SK-N-SH treated with all-trans-retinoic acid at 6 μM for 48 hours (cell line): ENCODE measurements at regions not wholly inside any gene's neighbourhood (a gene's known extent, or its start where the extent isn't known, plus 50 kb on each side); places are given as distances from the start of the nearest gene placed in this dataset.

Experiments
- ATAC-seq: fragments of 200-7000 bp; cut with Tn5 transposase; 3 replicates; pipeline ENCODE4 v1.9.1; 2020; ENCODE audit warnings: mild to moderate bottlenecking, moderate library complexity
- ARNTL ChIP-seq: fragments of 450-650 bp; formaldehyde crosslinking; IDR thresholded peaks from 2 replicates; pipeline ENCODE4 v1.5.0; 2020; ENCODE audit warnings: low read depth, mild to moderate bottlenecking, moderate library complexity, borderline replicate concordance
- BACH2 ChIP-seq: fragments of 250-450 bp; sonication (Bioruptor Pico); IDR thresholded peaks from 2 replicates; pipeline ENCODE4 v1.9.0; 2021; ENCODE audit warnings: mild to moderate bottlenecking, borderline replicate concordance
- CREB5 ChIP-seq: fragments of 250-450 bp; sonication (Bioruptor Pico); IDR thresholded peaks from 2 replicates; pipeline ENCODE4 v1.5.1; 2020; ENCODE audit warnings: low read depth, mild to moderate bottlenecking, moderate library complexity
- CSDC2 ChIP-seq: fragments of 250-450 bp; sonication (Bioruptor Pico); IDR thresholded peaks from 2 replicates; pipeline ENCODE4 v1.5.0; 2020; ENCODE audit warnings: mild to moderate bottlenecking, moderate library complexity
- CSRNP3 ChIP-seq: fragments of 250-450 bp; sonication (Bioruptor Pico); IDR thresholded peaks from 2 replicates; pipeline ENCODE4 v1.5.1; 2021; ENCODE audit warnings: mild to moderate bottlenecking, moderate library complexity
- ISL1 ChIP-seq: fragments of 250-450 bp; sonication (Bioruptor Pico); IDR thresholded peaks from 2 replicates; pipeline ENCODE4 v2.1.2; 2022; ENCODE audit warnings: mild to moderate bottlenecking, moderate library complexity
- PATZ1 ChIP-seq: fragments of 250-450 bp; sonication (Bioruptor Pico); IDR thresholded peaks from 2 replicates; pipeline ENCODE4 v1.8.0; 2020; ENCODE audit warnings: mild to moderate bottlenecking, moderate library complexity, borderline replicate concordance
- POU6F1 ChIP-seq: fragments of 250-450 bp; sonication (Bioruptor Pico); IDR thresholded peaks from 2 replicates; pipeline ENCODE4 v1.8.0; 2021; ENCODE audit warnings: low read depth, mild to moderate bottlenecking, moderate library complexity, borderline replicate concordance
- PPARA ChIP-seq: fragments of 250-450 bp; sonication (Bioruptor Pico); IDR thresholded peaks from 2 replicates; pipeline ENCODE4 v1.5.0; 2020; ENCODE audit warnings: mild to moderate bottlenecking, borderline replicate concordance
- RARB ChIP-seq: fragments of 250-450 bp; sonication (Bioruptor Pico); IDR thresholded peaks from 2 replicates; pipeline ENCODE4 v1.8.0; 2021; ENCODE audit warnings: mild to moderate bottlenecking, moderate library complexity
- SNAI2 ChIP-seq: fragments of 250-450 bp; sonication (Bioruptor Pico); IDR thresholded peaks from 2 replicates; pipeline ENCODE4 v1.5.0; 2020; ENCODE audit warnings: mild to moderate bottlenecking, moderate library complexity
- TCF4 ChIP-seq: fragments of 250-450 bp; sonication (Bioruptor Pico); IDR thresholded peaks from 2 replicates; pipeline ENCODE4 v1.8.0; 2021; ENCODE audit warnings: mild to moderate bottlenecking, moderate library complexity, borderline replicate concordance
- TOX ChIP-seq: fragments of 250-450 bp; sonication (Bioruptor Pico); IDR thresholded peaks from 2 replicates; pipeline ENCODE4 v1.8.0; 2021; ENCODE audit warnings: mild to moderate bottlenecking, moderate library complexity, borderline replicate concordance
- TSHZ2 ChIP-seq: fragments of 250-450 bp; sonication (Bioruptor Pico); IDR thresholded peaks from 2 replicates; pipeline ENCODE4 v1.5.0; 2020; ENCODE audit warnings: mild to moderate bottlenecking, moderate library complexity
- ZC3H10 ChIP-seq: fragments of 250-450 bp; sonication (Bioruptor Pico); IDR thresholded peaks from 2 replicates; pipeline ENCODE4 v1.5.1; 2021; ENCODE audit warnings: mild to moderate bottlenecking, moderate library complexity
- ZFP3 ChIP-seq: fragments of 250-450 bp; sonication (Bioruptor Pico); IDR thresholded peaks from 2 replicates; pipeline ENCODE4 v1.5.0; 2020; ENCODE audit warnings: mild to moderate bottlenecking, moderate library complexity
- ZFP30 ChIP-seq: fragments of 450-650 bp; formaldehyde crosslinking; IDR thresholded peaks from 2 replicates; pipeline ENCODE4 v1.5.0; 2022; ENCODE audit warnings: mild to moderate bottlenecking, moderate library complexity
- ZNF565 ChIP-seq: fragments of 450-650 bp; formaldehyde crosslinking; conservative IDR thresholded peaks from 2 replicates; pipeline ENCODE4 v1.5.0; 2020; ENCODE audit warnings: low read depth, mild to moderate bottlenecking, moderate library complexity
- ZNF70 ChIP-seq: fragments of 450-650 bp; formaldehyde crosslinking; IDR thresholded peaks from 2 replicates; pipeline ENCODE4 v1.5.0; 2020; ENCODE audit warnings: mild to moderate bottlenecking, moderate library complexity
- ZNF8 ChIP-seq: fragments of 450-650 bp; formaldehyde crosslinking; IDR thresholded peaks from 2 replicates; pipeline ENCODE4 v1.5.0; 2020; ENCODE audit warnings: mild to moderate bottlenecking, moderate library complexity

- no peak for ATAC-seq
- TF ChIP-seq ZFP30 (CRISPR knock-in tag): no peak
- TF ChIP-seq TCF4 (CRISPR knock-in tag): no peak
These were observed 358.2 kb upstream of the UBE2E3 start for GRCh38 chr2:180621941-180622918.

- no peak for ATAC-seq
- 0 out of 2 replicates have a peak, but pooled peaks have one; percentile 40 for TF ChIP-seq ZC3H10 (CRISPR knock-in tag)
- TF ChIP-seq TOX (CRISPR knock-in tag): peak; percentile 58; the same call in 1 of the 2 replicates
- no peak for TF ChIP-seq ZFP3 (CRISPR knock-in tag)
- TF ChIP-seq ISL1: peak; percentile 77
These were observed 359.0 kb upstream of the UBE2E3 start for GRCh38 chr2:180621366-180621765.

- no peak for ATAC-seq
- TF ChIP-seq POU6F1 (CRISPR knock-in tag): no peak
These were observed 361.8 kb upstream of the UBE2E3 start for GRCh38 chr2:180618570-180618969.

- TF ChIP-seq BACH2 (CRISPR knock-in tag) (no peak), RARB (CRISPR knock-in tag) (no peak), ZNF8 (CRISPR knock-in tag) (no peak), CSDC2 (no peak), TCF4 (CRISPR knock-in tag) (no peak), PATZ1 (CRISPR knock-in tag) (no peak), TSHZ2 (no peak), ZFP3 (CRISPR knock-in tag) (no peak), PPARA (no peak), CSRNP3 (no peak), ZNF70 (no peak), ZNF565 (no peak), ISL1 (no peak), SNAI2 (CRISPR knock-in tag) (no peak), ARNTL (CRISPR knock-in tag) (no peak), CREB5 (CRISPR knock-in tag) (no peak)
- TF ChIP-seq, all 23 proteins: peak for 0
- ATAC-seq: no peak
These were observed 365.6 kb upstream of the UBE2E3 start for GRCh38 chr2:180614776-180615175.
